ENCODE measurements at regions not wholly inside any gene's neighbourhood (a gene's known extent, or its start where the extent isn't known, plus 50 kb on each side); places are given as distances from the start of the nearest gene placed in this dataset.

DNA sequence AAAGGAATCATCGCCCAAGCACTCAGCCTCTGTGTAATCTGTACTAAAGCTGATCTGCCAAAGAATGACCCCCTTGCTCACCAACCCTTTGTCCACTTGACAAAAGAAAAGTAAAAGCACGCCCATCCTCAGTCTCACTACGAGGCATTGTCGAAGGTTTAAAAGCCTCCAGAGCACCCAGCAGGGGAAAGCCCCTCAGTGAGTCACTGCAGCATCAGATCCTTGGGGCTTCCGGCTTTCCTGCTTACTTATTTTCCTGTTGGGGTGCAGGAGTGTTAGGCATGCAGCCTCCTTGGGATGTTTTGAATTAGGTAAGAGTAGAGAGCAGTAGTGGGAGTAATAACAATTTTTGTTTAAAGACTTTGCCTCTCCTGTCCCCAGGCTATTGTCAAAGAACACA is 216.1 kb downstream of the MTHFS start:
- Histone ChIP-seq H3K27me3 (ENCODE audit: control insufficient read depth in 4 of 4, insufficient read depth in 4 of 4, low read length in 3 of 4) (no peaks in the 10 kb centered on the region), H3K9me3 (ENCODE audit: control insufficient read depth in 4 of 4, low read length in 3 of 4) (no peaks in the 10 kb centered on the region), H3K4me1 (ENCODE audit: control insufficient read depth in 4 of 4, insufficient read depth in 4 of 4, low read length in 3 of 4) (no peaks in the 10 kb centered on the region), H3K9ac (ENCODE audit: low read depth in 1 of 2, low read length in 2 of 2) (no peak overlapping the region), H3K4me3 (ENCODE audit: low read depth in 1 of 3, low read length in 3 of 3) (no peak overlapping the region), H3K27ac (ENCODE audit: low read depth in 1 of 2, low read length in 2 of 2) (no peak overlapping the region), H3K36me3 (ENCODE audit: control insufficient read depth in 4 of 4, insufficient read depth in 3 of 4, low read depth in 1 of 4, low read length in 3 of 4) (no peaks in the 10 kb centered on the region)
- no peak for TF ChIP-seq GABPA (IDR thresholded peaks at IDR 0.05 in 1 of 2, conservative IDR thresholded peaks at IDR 0.05 in 1 of 2)
- TF ChIP-seq, protein P1, sequence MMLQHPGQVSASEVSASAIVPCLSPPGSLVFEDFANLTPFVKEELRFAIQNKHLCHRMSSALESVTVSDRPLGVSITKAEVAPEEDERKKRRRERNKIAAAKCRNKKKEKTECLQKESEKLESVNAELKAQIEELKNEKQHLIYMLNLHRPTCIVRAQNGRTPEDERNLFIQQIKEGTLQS (IDR thresholded peaks at IDR 0.05) = no peak
- no peak for TF ChIP-seq FOXA1 (IDR thresholded peaks at IDR 0.05)
- TF ChIP-seq HNF4A (conservative IDR thresholded peaks at IDR 0.05) = no peak
- TF ChIP-seq RAD21 (IDR thresholded peaks at IDR 0.05) = no peak
- TF ChIP-seq, protein P2, sequence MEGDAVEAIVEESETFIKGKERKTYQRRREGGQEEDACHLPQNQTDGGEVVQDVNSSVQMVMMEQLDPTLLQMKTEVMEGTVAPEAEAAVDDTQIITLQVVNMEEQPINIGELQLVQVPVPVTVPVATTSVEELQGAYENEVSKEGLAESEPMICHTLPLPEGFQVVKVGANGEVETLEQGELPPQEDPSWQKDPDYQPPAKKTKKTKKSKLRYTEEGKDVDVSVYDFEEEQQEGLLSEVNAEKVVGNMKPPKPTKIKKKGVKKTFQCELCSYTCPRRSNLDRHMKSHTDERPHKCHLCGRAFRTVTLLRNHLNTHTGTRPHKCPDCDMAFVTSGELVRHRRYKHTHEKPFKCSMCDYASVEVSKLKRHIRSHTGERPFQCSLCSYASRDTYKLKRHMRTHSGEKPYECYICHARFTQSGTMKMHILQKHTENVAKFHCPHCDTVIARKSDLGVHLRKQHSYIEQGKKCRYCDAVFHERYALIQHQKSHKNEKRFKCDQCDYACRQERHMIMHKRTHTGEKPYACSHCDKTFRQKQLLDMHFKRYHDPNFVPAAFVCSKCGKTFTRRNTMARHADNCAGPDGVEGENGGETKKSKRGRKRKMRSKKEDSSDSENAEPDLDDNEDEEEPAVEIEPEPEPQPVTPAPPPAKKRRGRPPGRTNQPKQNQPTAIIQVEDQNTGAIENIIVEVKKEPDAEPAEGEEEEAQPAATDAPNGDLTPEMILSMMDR (IDR thresholded peaks at IDR 0.05; ENCODE audit: low read depth, low read length, missing input control) = no peak
- TF ChIP-seq NR2F2 (IDR thresholded peaks at IDR 0.05) = no peak
- no peak for TF ChIP-seq FOXA2 (IDR thresholded peaks at IDR 0.05)
- no peak for TF ChIP-seq RXRA (IDR thresholded peaks at IDR 0.05)
- TF ChIP-seq JUND (IDR thresholded peaks at IDR 0.05) = no peak
- no peak for TF ChIP-seq SP1 (IDR thresholded peaks at IDR 0.05)
- no peak for TF ChIP-seq HNF4G (IDR thresholded peaks at IDR 0.05)
- TF ChIP-seq, protein P3, sequence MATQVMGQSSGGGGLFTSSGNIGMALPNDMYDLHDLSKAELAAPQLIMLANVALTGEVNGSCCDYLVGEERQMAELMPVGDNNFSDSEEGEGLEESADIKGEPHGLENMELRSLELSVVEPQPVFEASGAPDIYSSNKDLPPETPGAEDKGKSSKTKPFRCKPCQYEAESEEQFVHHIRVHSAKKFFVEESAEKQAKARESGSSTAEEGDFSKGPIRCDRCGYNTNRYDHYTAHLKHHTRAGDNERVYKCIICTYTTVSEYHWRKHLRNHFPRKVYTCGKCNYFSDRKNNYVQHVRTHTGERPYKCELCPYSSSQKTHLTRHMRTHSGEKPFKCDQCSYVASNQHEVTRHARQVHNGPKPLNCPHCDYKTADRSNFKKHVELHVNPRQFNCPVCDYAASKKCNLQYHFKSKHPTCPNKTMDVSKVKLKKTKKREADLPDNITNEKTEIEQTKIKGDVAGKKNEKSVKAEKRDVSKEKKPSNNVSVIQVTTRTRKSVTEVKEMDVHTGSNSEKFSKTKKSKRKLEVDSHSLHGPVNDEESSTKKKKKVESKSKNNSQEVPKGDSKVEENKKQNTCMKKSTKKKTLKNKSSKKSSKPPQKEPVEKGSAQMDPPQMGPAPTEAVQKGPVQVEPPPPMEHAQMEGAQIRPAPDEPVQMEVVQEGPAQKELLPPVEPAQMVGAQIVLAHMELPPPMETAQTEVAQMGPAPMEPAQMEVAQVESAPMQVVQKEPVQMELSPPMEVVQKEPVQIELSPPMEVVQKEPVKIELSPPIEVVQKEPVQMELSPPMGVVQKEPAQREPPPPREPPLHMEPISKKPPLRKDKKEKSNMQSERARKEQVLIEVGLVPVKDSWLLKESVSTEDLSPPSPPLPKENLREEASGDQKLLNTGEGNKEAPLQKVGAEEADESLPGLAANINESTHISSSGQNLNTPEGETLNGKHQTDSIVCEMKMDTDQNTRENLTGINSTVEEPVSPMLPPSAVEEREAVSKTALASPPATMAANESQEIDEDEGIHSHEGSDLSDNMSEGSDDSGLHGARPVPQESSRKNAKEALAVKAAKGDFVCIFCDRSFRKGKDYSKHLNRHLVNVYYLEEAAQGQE (IDR thresholded peaks at IDR 0.05) = no peak
- TF ChIP-seq YY1 (IDR thresholded peaks at IDR 0.05) = no peak
- TF ChIP-seq, protein P4, sequence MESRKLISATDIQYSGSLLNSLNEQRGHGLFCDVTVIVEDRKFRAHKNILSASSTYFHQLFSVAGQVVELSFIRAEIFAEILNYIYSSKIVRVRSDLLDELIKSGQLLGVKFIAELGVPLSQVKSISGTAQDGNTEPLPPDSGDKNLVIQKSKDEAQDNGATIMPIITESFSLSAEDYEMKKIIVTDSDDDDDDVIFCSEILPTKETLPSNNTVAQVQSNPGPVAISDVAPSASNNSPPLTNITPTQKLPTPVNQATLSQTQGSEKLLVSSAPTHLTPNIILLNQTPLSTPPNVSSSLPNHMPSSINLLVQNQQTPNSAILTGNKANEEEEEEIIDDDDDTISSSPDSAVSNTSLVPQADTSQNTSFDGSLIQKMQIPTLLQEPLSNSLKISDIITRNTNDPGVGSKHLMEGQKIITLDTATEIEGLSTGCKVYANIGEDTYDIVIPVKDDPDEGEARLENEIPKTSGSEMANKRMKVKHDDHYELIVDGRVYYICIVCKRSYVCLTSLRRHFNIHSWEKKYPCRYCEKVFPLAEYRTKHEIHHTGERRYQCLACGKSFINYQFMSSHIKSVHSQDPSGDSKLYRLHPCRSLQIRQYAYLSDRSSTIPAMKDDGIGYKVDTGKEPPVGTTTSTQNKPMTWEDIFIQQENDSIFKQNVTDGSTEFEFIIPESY (IDR thresholded peaks at IDR 0.05) = no peak
- no peak for TF ChIP-seq TAF1 (conservative IDR thresholded peaks at IDR 0.05)
- DNase-seq (ENCODE audit: low spot score) = no peak
- 78% methylated on average over 5 of the region's 5 CpGs for WGBS

DNA sequence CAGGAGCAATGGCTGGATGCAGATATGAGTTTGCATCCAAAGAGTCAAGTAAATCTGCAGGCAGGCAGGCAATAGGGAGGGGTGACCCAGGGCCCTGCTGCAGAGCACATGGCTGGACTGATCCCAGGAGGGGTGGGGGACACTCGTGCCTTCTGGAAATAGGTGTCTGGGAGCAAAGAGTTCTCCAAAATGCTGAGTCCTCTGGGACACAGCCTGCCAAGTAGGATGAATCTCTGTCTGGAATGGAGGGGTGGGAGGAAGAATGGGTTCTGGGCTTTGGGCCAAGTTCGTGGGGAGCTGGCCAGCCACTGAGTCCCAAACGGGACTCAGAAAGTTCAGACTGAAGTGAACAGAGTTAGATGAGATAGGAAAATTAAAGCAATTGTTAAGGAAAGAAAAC is 214.5 kb downstream of the MTHFS start:
- H3K4me3 ChIP-seq (ENCODE audit: low read depth in 1 of 3, low read length in 3 of 3) = no peak overlapping the region
- H3K27ac ChIP-seq (ENCODE audit: low read depth in 1 of 2, low read length in 2 of 2) = no peak overlapping the region
- no peaks in the 10 kb centered on the region for H3K36me3 ChIP-seq (ENCODE audit: control insufficient read depth in 4 of 4, insufficient read depth in 3 of 4, low read depth in 1 of 4, low read length in 3 of 4)
- no peak for DNase-seq (ENCODE audit: low spot score)
- H3K4me1 ChIP-seq (ENCODE audit: control insufficient read depth in 4 of 4, insufficient read depth in 4 of 4, low read length in 3 of 4) = no peaks in the 10 kb centered on the region
- 56% methylated on average over 3 of the region's 3 CpGs for WGBS
- H3K27me3 ChIP-seq (ENCODE audit: control insufficient read depth in 4 of 4, insufficient read depth in 4 of 4, low read length in 3 of 4) = no peaks in the 10 kb centered on the region
- TF ChIP-seq NR2F2 (IDR thresholded peaks at IDR 0.05) (no peak), EGR1 (IDR thresholded peaks at IDR 0.05; ENCODE audit: low read depth in 2 of 2) (no peak)
- TF ChIP-seq, protein P4 (IDR thresholded peaks at IDR 0.05) = no peak
- H3K9me3 ChIP-seq (ENCODE audit: control insufficient read depth in 4 of 4, low read length in 3 of 4) = no peaks in the 10 kb centered on the region
- no peak overlapping the region for H3K9ac ChIP-seq (ENCODE audit: low read depth in 1 of 2, low read length in 2 of 2)

All from liver (tissue), 8 donors.